IMR-90 (cell line): ENCODE measurements at regions not wholly inside any gene's neighbourhood (a gene's known extent, or its start where the extent isn't known, plus 50 kb on each side); places are given as distances from the start of the nearest gene placed in this dataset.

ENCODE experiments used
- ATAC-seq: fragments of 200-7000 bp; cut with Tn5 transposase; 2 replicates; pipeline ENCODE4 v1.9.1; 2020; ENCODE audit warnings: low read depth, mild to moderate bottlenecking, moderate library complexity
- BruUV-seq: library from RNA; stranded (reverse); fragments of 400-500 nt; replicated peaks from 2 replicates; lab custom pipeline; 2021; lab: Mats Ljungman, UMichigan
- CTCF ChIA-PET: fragments of 300-600 bp; formaldehyde crosslinking; extraction: SDS; loops from one replicate; lab custom pipeline; 2021; ENCODE audit warnings: antibody characterized with exemption; lab: Yijun Ruan, JAX
- POLR2A ChIA-PET: fragments of 300-600 bp; sonication (Branson Sonifier 250); formaldehyde crosslinking; loops from one replicate; lab custom pipeline; 2022; ENCODE audit warnings: antibody characterized with exemption; ENCODE audit not compliant: unreplicated experiment; lab: Charles Lee
- DNase-seq: peaks from one replicate; pipeline ENCODE4 v3.0.0; 2013
- H2AFZ ChIP-seq: replicated peaks from 2 replicates; pipeline ENCODE3; 2013; ENCODE audit warnings: low read length, mild to moderate bottlenecking; ENCODE audit not compliant: poor library complexity
- H2AK5ac ChIP-seq: 2 replicates; pipeline ENCODE4 v1.6.1; 2013; ENCODE audit warnings: low read depth, low read length, inconsistent platforms
- H2AK9ac ChIP-seq: replicated peaks from 2 replicates; pipeline ENCODE3; 2013; ENCODE audit warnings: mild to moderate bottlenecking, low read depth, low read length, moderate library complexity; ENCODE audit not compliant: poor library complexity
- H2BK120ac ChIP-seq: 2 replicates; pipeline ENCODE4 v1.6.1; 2013; ENCODE audit warnings: low read depth, low read length, inconsistent platforms
- H2BK15ac ChIP-seq: 3 replicates; pipeline ENCODE4 v1.6.1; 2013; ENCODE audit warnings: low read depth, low read length, inconsistent platforms
- H2BK20ac ChIP-seq: 2 replicates; pipeline ENCODE4 v1.6.1; 2013; ENCODE audit warnings: low read depth, mild to moderate bottlenecking, inconsistent platforms, low read length, moderate library complexity
- H2BK5ac ChIP-seq: 2 replicates; pipeline ENCODE4 v1.6.1; 2013; ENCODE audit warnings: mild to moderate bottlenecking, low read depth, low read length, inconsistent platforms; ENCODE audit not compliant: poor library complexity, severe bottlenecking
- H3K14ac ChIP-seq: replicated peaks from 2 replicates; pipeline ENCODE4 v1.6.1; 2013; ENCODE audit warnings: low read depth, low read length, inconsistent platforms
- H3K18ac ChIP-seq: 2 replicates; pipeline ENCODE4 v1.6.1; 2013; ENCODE audit warnings: low read depth, low read length, control low read depth
- H3K23ac ChIP-seq: 2 replicates; pipeline ENCODE4 v1.6.1; 2013; ENCODE audit warnings: low read depth, low read length, inconsistent platforms
- H3K27ac ChIP-seq: 2 replicates; pipeline ENCODE4 v1.5.1; 2013; ENCODE audit warnings: mild to moderate bottlenecking, control low read depth, low read length; ENCODE audit not compliant: insufficient read depth
- H3K27me3 ChIP-seq: 2 replicates; pipeline ENCODE4 v1.6.1; 2013; ENCODE audit warnings: low read length; ENCODE audit not compliant: control insufficient read depth, insufficient read depth
- H3K36me3 ChIP-seq: 2 replicates; pipeline ENCODE4 v1.6.1; 2013; ENCODE audit warnings: low read length, mixed read lengths; ENCODE audit not compliant: control insufficient read depth, insufficient read depth
- H3K4ac ChIP-seq: 2 replicates; pipeline ENCODE4 v1.6.1; 2013; ENCODE audit warnings: low read depth, low read length, inconsistent platforms
- H3K4me1 ChIP-seq: 2 replicates; pipeline ENCODE4 v1.6.1; 2013; ENCODE audit warnings: low read length, mixed read lengths; ENCODE audit not compliant: control insufficient read depth, insufficient read depth
- H3K4me2 ChIP-seq: 2 replicates; pipeline ENCODE4 v1.6.1; 2013; ENCODE audit warnings: low read depth, mild to moderate bottlenecking, control low read depth, low read length, moderate library complexity
- H3K4me3 ChIP-seq: 2 replicates; pipeline ENCODE4 v1.5.1; 2013; ENCODE audit warnings: low read depth, mild to moderate bottlenecking, control low read depth, low read length, moderate library complexity; ENCODE audit not compliant: insufficient read depth
- H3K56ac ChIP-seq: 2 replicates; pipeline ENCODE4 v1.6.1; 2013; ENCODE audit warnings: low read length, inconsistent platforms; ENCODE audit not compliant: insufficient read depth; ENCODE audit errors: extremely low read depth
- H3K79me1 ChIP-seq, 2 experiments: 2 replicates each; pipeline ENCODE4 v1.6.1; 2013; ENCODE audit warnings: low read length in 2 of 2, inconsistent platforms in 1 of 2, low read depth in 1 of 2
- H3K9ac ChIP-seq: 2 replicates; pipeline ENCODE4 v1.6.1; 2013; ENCODE audit warnings: low read depth, low read length, control low read depth
- H3K9me1 ChIP-seq: 2 replicates; pipeline ENCODE4 v1.6.1; 2013; ENCODE audit warnings: low read length, inconsistent platforms; ENCODE audit not compliant: insufficient read depth
- H3K9me3 ChIP-seq: 2 replicates; pipeline ENCODE4 v1.6.1; 2013; ENCODE audit warnings: low read length; ENCODE audit not compliant: control insufficient read depth, insufficient read depth
- H4K20me1 ChIP-seq: 2 replicates; pipeline ENCODE4 v1.6.1; 2013; ENCODE audit warnings: low read length, inconsistent platforms; ENCODE audit not compliant: insufficient read depth
- H4K5ac ChIP-seq: 2 replicates; pipeline ENCODE4 v1.6.1; 2013; ENCODE audit warnings: mild to moderate bottlenecking, low read depth, low read length, control low read depth
- H4K8ac ChIP-seq, 2 experiments: 2 replicates each; pipeline ENCODE4 v1.6.1; 2013; ENCODE audit warnings: low read depth in 2 of 2, low read length in 2 of 2, control low read depth in 1 of 2, inconsistent platforms in 1 of 2
- H4K91ac ChIP-seq: 2 replicates; pipeline ENCODE4 v1.6.1; 2013; ENCODE audit warnings: low read depth, low read length, inconsistent platforms; ENCODE audit not compliant: insufficient read depth
- BHLHE40 ChIP-seq: fragments of 150-350 bp; IDR thresholded peaks from 2 replicates; pipeline ENCODE4 v1.6.1; 2016; ENCODE audit warnings: mild to moderate bottlenecking, low read depth, low read length
- CEBPB ChIP-seq: IDR thresholded peaks from 2 replicates; pipeline ENCODE4 v1.6.1; 2012; ENCODE audit warnings: low read depth, low read length, improper control_type of control experiment
- MAFK ChIP-seq: IDR thresholded peaks from 2 replicates; pipeline ENCODE4 v1.6.1; 2012; ENCODE audit warnings: low read depth, low read length, improper control_type of control experiment
- MAZ ChIP-seq: IDR thresholded peaks from 2 replicates; pipeline ENCODE4 v1.6.1; 2012; ENCODE audit warnings: low read depth, mild to moderate bottlenecking, low read length, improper control_type of control experiment, moderate library complexity, borderline replicate concordance
- MXI1 ChIP-seq: IDR thresholded peaks from 2 replicates; pipeline ENCODE4 v1.6.1; 2012; ENCODE audit warnings: low read depth, mild to moderate bottlenecking, low read length, moderate library complexity, borderline replicate concordance
- NFE2L2 ChIP-seq: fragments of 150-350 bp; IDR thresholded peaks from 2 replicates; pipeline ENCODE4 v1.6.1; 2016; ENCODE audit warnings: low read depth, mild to moderate bottlenecking, low read length
- POLR2A ChIP-seq: IDR thresholded peaks from 2 replicates; pipeline ENCODE4 v1.6.1; 2012; ENCODE audit warnings: mild to moderate bottlenecking, low read depth, low read length
- RAD21 ChIP-seq: IDR thresholded peaks from 2 replicates; pipeline ENCODE4 v1.6.1; 2012; ENCODE audit warnings: low read length, improper control_type of control experiment
- RFX5 ChIP-seq: IDR thresholded peaks from 2 replicates; pipeline ENCODE4 v1.8.0; 2012; ENCODE audit warnings: low read depth, mild to moderate bottlenecking, low read length, moderate library complexity
- SMC3 ChIP-seq: fragments of 150-350 bp; IDR thresholded peaks from 2 replicates; pipeline ENCODE4 v1.6.1; 2016; ENCODE audit warnings: low read depth, mild to moderate bottlenecking, antibody characterized with exemption, low read length, moderate library complexity
- USF2 ChIP-seq: fragments of 150-350 bp; IDR thresholded peaks from 2 replicates; pipeline ENCODE4 v1.6.1; 2017; ENCODE audit warnings: mild to moderate bottlenecking, antibody characterized with exemption, low read length, low read depth
- dilution Hi-C: fragments of 300-500 bp; cut with HindIII; formaldehyde crosslinking; loops from one replicate; pipeline ENCODE4 v1.14.3; 2018; ENCODE audit warnings: low sequenced_read_pairs; ENCODE audit not compliant: unreplicated experiment
- in situ Hi-C: fragments of 300-500 bp; cut with MboI; formaldehyde crosslinking; loops from 3 replicates; pipeline ENCODE4 v1.14.3; 2019; ENCODE audit warnings: low sequenced_read_pairs, inconsistent platforms, mixed read lengths
- intact Hi-C: fragments of 100-400 bp; cut with micrococcal nuclease; formaldehyde crosslinking; loops from 2 replicates; pipeline ENCODE4 v1.10.0; 2022
- TF ChIP-seq, protein P1 (sequence below): conservative IDR thresholded peaks from 2 replicates; pipeline ENCODE4 v1.5.1; 2012; ENCODE audit warnings: mild to moderate bottlenecking, low read depth, low read length, improper control_type of control experiment

GRCh38 chr3:191555037-191555436, 94.1 kb downstream of the PYDC2 start:
- Histone ChIP-seq H3K56ac (no peak overlapping the region), H2BK20ac (no peak overlapping the region), H3K9ac (no peak overlapping the region), H3K4me3 (no peak overlapping the region), H3K4me1 (no peaks in the 10 kb centered on the region), H2BK120ac (no peak overlapping the region), H4K20me1 (no peaks in the 10 kb centered on the region), H3K4ac (no peak overlapping the region), H3K27ac (no peak overlapping the region), H2AK9ac (no peak overlapping the region), H4K5ac (no peak overlapping the region), H3K79me1 (no peaks in the 10 kb centered on the region), H2AFZ (no peak overlapping the region), H3K36me3 (no peaks in the 10 kb centered on the region), H3K23ac (no peak overlapping the region), H4K91ac (no peak overlapping the region), H3K9me1 (no peaks in the 10 kb centered on the region), H2BK15ac (no peak overlapping the region), H3K18ac (no peak overlapping the region), H3K4me2 (no peak overlapping the region), H3K14ac (no peak overlapping the region), H3K27me3 (no peaks in the 10 kb centered on the region), H4K8ac (no peak overlapping the region), H3K9me3 (no peaks in the 10 kb centered on the region), H2AK5ac (no peak overlapping the region), H2BK5ac (no peak overlapping the region)
- ATAC-seq, result no peak
- no TSS peak for BruUV-seq
- CTCF ChIA-PET, result no interaction called here
- in situ Hi-C loops (no loop called here), intact Hi-C loops (no loop called here), dilution Hi-C loops (no loop called here)
- TF ChIP-seq, protein P1, sequence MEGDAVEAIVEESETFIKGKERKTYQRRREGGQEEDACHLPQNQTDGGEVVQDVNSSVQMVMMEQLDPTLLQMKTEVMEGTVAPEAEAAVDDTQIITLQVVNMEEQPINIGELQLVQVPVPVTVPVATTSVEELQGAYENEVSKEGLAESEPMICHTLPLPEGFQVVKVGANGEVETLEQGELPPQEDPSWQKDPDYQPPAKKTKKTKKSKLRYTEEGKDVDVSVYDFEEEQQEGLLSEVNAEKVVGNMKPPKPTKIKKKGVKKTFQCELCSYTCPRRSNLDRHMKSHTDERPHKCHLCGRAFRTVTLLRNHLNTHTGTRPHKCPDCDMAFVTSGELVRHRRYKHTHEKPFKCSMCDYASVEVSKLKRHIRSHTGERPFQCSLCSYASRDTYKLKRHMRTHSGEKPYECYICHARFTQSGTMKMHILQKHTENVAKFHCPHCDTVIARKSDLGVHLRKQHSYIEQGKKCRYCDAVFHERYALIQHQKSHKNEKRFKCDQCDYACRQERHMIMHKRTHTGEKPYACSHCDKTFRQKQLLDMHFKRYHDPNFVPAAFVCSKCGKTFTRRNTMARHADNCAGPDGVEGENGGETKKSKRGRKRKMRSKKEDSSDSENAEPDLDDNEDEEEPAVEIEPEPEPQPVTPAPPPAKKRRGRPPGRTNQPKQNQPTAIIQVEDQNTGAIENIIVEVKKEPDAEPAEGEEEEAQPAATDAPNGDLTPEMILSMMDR, result no peak
- TF ChIP-seq MAZ (no peak), SMC3 (no peak), CEBPB (no peak), MXI1 (no peak), USF2 (no peak), POLR2A (no peak), RFX5 (no peak), MAFK (no peak), BHLHE40 (no peak), RAD21 (no peak), NFE2L2 (no peak)
- no peak for DNase-seq
- POLR2A ChIA-PET, result no interaction called here
